Gastroesophageal sphincter (tissue), 4 donors: ENCODE measurements at regions not wholly inside any gene's neighbourhood (a gene's known extent, or its start where the extent isn't known, plus 50 kb on each side); places are given as distances from the start of the nearest gene placed in this dataset.

Experiments
- ATAC-seq: fragments of 150-250 bp; one replicate; pipeline ENCODE4 v1.9.1; 2016; ENCODE audit warnings: mild to moderate bottlenecking, moderate library complexity
- H3K27ac ChIP-seq, 4 donors: fragments of 200-600 bp; sonication (generic) in 3 of 4; 1 replicate in 3 of 4; 2 replicates in 1 of 4; pipeline ENCODE4 v1.5.1; 2016 to 2019
- H3K27me3 ChIP-seq: fragments of 200-600 bp; sonication (generic); one replicate; pipeline ENCODE4 v1.5.1; 2019
- H3K36me3 ChIP-seq, 2 donors: fragments of 200-600 bp; sonication (generic); one replicate each; pipeline ENCODE4 v1.5.1; 2019; ENCODE audit warnings: control low read depth in 1 of 2
- H3K4me1 ChIP-seq, 3 donors: fragments of 200-600 bp; sonication (generic); 1 replicate in 2 of 3; 2 replicates in 1 of 3; pipeline ENCODE4 v1.5.1; 2016 to 2019; ENCODE audit warnings: control low read depth in 2 of 3
- H3K4me3 ChIP-seq, 2 donors: fragments of 200-600 bp; sonication (generic); one replicate each; pipeline ENCODE4 v1.5.1; 2019; ENCODE audit warnings: mild to moderate bottlenecking in 1 of 2, moderate library complexity in 1 of 2
- H3K9me3 ChIP-seq, 3 donors: fragments of 200-600 bp; sonication (generic); one replicate each; pipeline ENCODE4 v1.5.1; 2017 to 2019; ENCODE audit warnings: control low read depth in 2 of 3
- CTCF ChIP-seq, 4 experiments: fragments of 200-600 bp in 2 of 4; fragments of 450-650 bp in 2 of 4; sonication (generic) in 1 of 4; IDR thresholded peaks; one replicate each; pipeline ENCODE4 v1.5.1; 2017 to 2019; ENCODE audit warnings: antibody characterized with exemption in 4 of 4, mild to moderate bottlenecking in 2 of 4, moderate library complexity in 2 of 4
- EP300 ChIP-seq: sonication (generic); formaldehyde crosslinking; IDR thresholded peaks from one replicate; pipeline ENCODE4 v1.6.1; 2017; ENCODE audit warnings: antibody characterized with exemption, mild to moderate bottlenecking
- POLR2A ChIP-seq, 2 donors: fragments of 450-650 bp; IDR thresholded peaks; one replicate each; pipeline ENCODE4 v1.6.1; 2017; ENCODE audit warnings: antibody characterized with exemption in 2 of 2, mild to moderate bottlenecking in 2 of 2, moderate library complexity in 1 of 2
- POLR2AphosphoS5 ChIP-seq: sonication (generic); formaldehyde crosslinking; IDR thresholded peaks from one replicate; pipeline ENCODE4 v1.6.1; 2017; ENCODE audit warnings: antibody characterized with exemption
- WGBS, 2 donors: methylation state at CpG; one replicate each; pipeline ENCODE4 v1.1.5; 2018; ENCODE audit warnings: low coverage in 1 of 2; 5-methylcytosine and 5-hydroxymethylcytosine counted together

- TF ChIP-seq POLR2AphosphoS5 = no peak
- no peak for TF ChIP-seq POLR2A (IDR thresholded peaks at IDR 0.05)
- TF ChIP-seq EP300 = no peak
- TF ChIP-seq CTCF (IDR thresholded peaks at IDR 0.05) = no peak
- no peaks in the 10 kb centered on the region for H3K27me3 ChIP-seq
- ATAC-seq = no peak
- H3K4me3 ChIP-seq = no peak overlapping the region
- no peaks in the 10 kb centered on the region for H3K4me1 ChIP-seq
- 88 to 90% methylated on average over 1 of the region's 1 CpG for WGBS, 2 donors
- no peaks in the 10 kb centered on the region for H3K9me3 ChIP-seq
- no peak overlapping the region for H3K27ac ChIP-seq
- H3K36me3 ChIP-seq = no peaks in the 10 kb centered on the region
These were observed 161.6 kb upstream of the RASGRP1 start for GRCh38 chr15:38726187-38726586.

- Histone ChIP-seq H3K36me3 (no peaks in the 10 kb centered on the region), H3K27ac (no peak overlapping the region), H3K4me3 (no peak overlapping the region), H3K27me3 (no peaks in the 10 kb centered on the region), H3K4me1 (no peaks in the 10 kb centered on the region), H3K9me3 (no peaks in the 10 kb centered on the region)
- TF ChIP-seq POLR2AphosphoS5 (no peak), EP300 (no peak), POLR2A (IDR thresholded peaks at IDR 0.05) (no peak), CTCF (IDR thresholded peaks at IDR 0.05) (no peak)
- ATAC-seq = no peak
These were observed 168.7 kb upstream of the RASGRP1 start for GRCh38 chr15:38733331-38733730.

GRCh38 chr15:38740206-38740605 lies 175.6 kb upstream of the RASGRP1 start:
- TF ChIP-seq EP300 (no peak), POLR2AphosphoS5 (no peak), CTCF (IDR thresholded peaks at IDR 0.05) (no peak)
- Histone ChIP-seq H3K4me3 (no peak overlapping the region), H3K27me3 (no peaks in the 10 kb centered on the region), H3K36me3 (no peaks in the 10 kb centered on the region), H3K9me3 (no peaks in the 10 kb centered on the region), H3K27ac (no peak overlapping the region), H3K4me1 (no peaks in the 10 kb centered on the region)
- 69 to 88% methylated on average over 1 to 2 of the region's 5 CpGs for WGBS, 2 donors
- no peak for ATAC-seq

GRCh38 chr15:38743147-38743546 lies 178.5 kb upstream of the RASGRP1 start:
- Histone ChIP-seq H3K4me3 (no peak overlapping the region), H3K36me3 (no peaks in the 10 kb centered on the region), H3K9me3 (no peaks in the 10 kb centered on the region), H3K27ac (no peak overlapping the region), H3K4me1 (no peaks in the 10 kb centered on the region), H3K27me3 (no peaks in the 10 kb centered on the region)
- ATAC-seq = no peak
- WGBS, 2 donors = 72 to 74% methylated on average over 2 to 3 of the region's 3 CpGs
- TF ChIP-seq EP300 = no peak
- TF ChIP-seq POLR2A (IDR thresholded peaks at IDR 0.05) = no peak
- TF ChIP-seq CTCF (IDR thresholded peaks at IDR 0.05) = no peak
- TF ChIP-seq POLR2AphosphoS5 = no peak

GRCh38 chr15:38745126-38745525 lies 180.5 kb upstream of the RASGRP1 start:
- WGBS, 2 donors = 89 to 92% methylated on average over 1 of the region's 1 CpG
- Histone ChIP-seq H3K27ac (no peak overlapping the region), H3K36me3 (no peaks in the 10 kb centered on the region), H3K4me3 (no peak overlapping the region), H3K9me3 (no peaks in the 10 kb centered on the region), H3K27me3 (no peaks in the 10 kb centered on the region), H3K4me1 (no peaks in the 10 kb centered on the region)
- no peak for TF ChIP-seq POLR2AphosphoS5
- no peak for TF ChIP-seq CTCF (IDR thresholded peaks at IDR 0.05)
- TF ChIP-seq EP300 = no peak
- TF ChIP-seq POLR2A (IDR thresholded peaks at IDR 0.05) = no peak
- ATAC-seq = no peak
